ENCODE measurements at regions not wholly inside any gene's neighbourhood (a gene's known extent, or its start where the extent isn't known, plus 50 kb on each side); places are given as distances from the start of the nearest gene placed in this dataset.

GRCh38 chr13:85710545-85710944 lies 88.7 kb downstream of the SLITRK6 start:
- no peak for TF ChIP-seq CTCF (IDR thresholded peaks at IDR 0.05; ENCODE audit: insufficient read depth, low read depth, low read length)
- TF ChIP-seq EZH2 (IDR thresholded peaks at IDR 0.05; ENCODE audit: insufficient read depth, low read length) = no peak

Data from astrocyte (in vitro differentiated cells and primary cell).